HepG2 (cell line): ENCODE measurements at regions not wholly inside any gene's neighbourhood (a gene's known extent, or its start where the extent isn't known, plus 50 kb on each side); places are given as distances from the start of the nearest gene placed in this dataset.

Experiments
- ATRX ChIP-seq: sonication (generic); formaldehyde crosslinking; IDR thresholded peaks from 2 replicates; pipeline ENCODE4 v1.4.0; 2020; ENCODE audit warnings: missing genetic modification reagents, borderline replicate concordance
- BRD4 ChIP-seq: sonication (generic); formaldehyde crosslinking; IDR thresholded peaks from 2 replicates; pipeline ENCODE4 v1.4.0; 2020; ENCODE audit warnings: missing genetic modification reagents
- EED ChIP-seq: sonication (generic); formaldehyde crosslinking; IDR thresholded peaks from 2 replicates; pipeline ENCODE4 v1.5.0; 2020; ENCODE audit warnings: mild to moderate bottlenecking, missing genetic modification reagents
- HMG20A ChIP-seq: IDR thresholded peaks from 2 replicates; pipeline ENCODE4 v1.6.1; 2016; ENCODE audit warnings: borderline replicate concordance
- MAFG ChIP-seq: sonication (generic); formaldehyde crosslinking; IDR thresholded peaks from 2 replicates; pipeline ENCODE4 v1.5.1; 2020; ENCODE audit warnings: mild to moderate bottlenecking, missing genetic modification reagents
- POGZ ChIP-seq: sonication (generic); formaldehyde crosslinking; IDR thresholded peaks from 2 replicates; pipeline ENCODE4 v1.4.0; 2020; ENCODE audit warnings: mild to moderate bottlenecking, missing genetic modification reagents
- SOX6 ChIP-seq, 2 experiments: fragments of 450-650 bp in 1 of 2; sonication (generic) in 1 of 2; formaldehyde crosslinking in 1 of 2; IDR thresholded peaks; 2 replicates each; pipeline versions ENCODE4 v1.4.0 to v1.6.1; 2017 to 2020; ENCODE audit warnings: antibody characterized with exemption in 1 of 2, mild to moderate bottlenecking in 1 of 2, missing genetic modification reagents in 1 of 2
- TBP ChIP-seq: sonication (generic); formaldehyde crosslinking; IDR thresholded peaks from 2 replicates; pipeline ENCODE4 v1.5.0; 2020; ENCODE audit warnings: missing genetic modification reagents
- THAP11 ChIP-seq: IDR thresholded peaks from 2 replicates; pipeline ENCODE4 v1.6.1; 2016; ENCODE audit warnings: missing biosample characterization, missing genetic modification reagents
- ZFX ChIP-seq: sonication (generic); formaldehyde crosslinking; IDR thresholded peaks from 2 replicates; pipeline ENCODE4 v1.4.0; 2020; ENCODE audit warnings: mild to moderate bottlenecking, low read depth, missing genetic modification reagents, moderate library complexity
- ZNF136 ChIP-seq: sonication (generic); formaldehyde crosslinking; IDR thresholded peaks from 2 replicates; pipeline ENCODE4 v1.8.1; 2022; ENCODE audit warnings: low read depth, mild to moderate bottlenecking, moderate library complexity, missing genetic modification reagents
- ZNF432 ChIP-seq: sonication (generic); formaldehyde crosslinking; IDR thresholded peaks from 2 replicates; pipeline ENCODE4 v1.5.0; 2020; ENCODE audit warnings: missing genetic modification reagents, mild to moderate bottlenecking, borderline replicate concordance
- ZNF44 ChIP-seq: sonication (generic); formaldehyde crosslinking; IDR thresholded peaks from 2 replicates; pipeline ENCODE4 v1.5.1; 2020; ENCODE audit warnings: mild to moderate bottlenecking, missing genetic modification reagents
- ZNF546 ChIP-seq: sonication (generic); formaldehyde crosslinking; conservative IDR thresholded peaks from 2 replicates; pipeline ENCODE4 v1.8.1; 2023; ENCODE audit warnings: mild to moderate bottlenecking, missing genetic modification reagents
- TF ChIP-seq, protein P1 (sequence below): sonication (generic); formaldehyde crosslinking; IDR thresholded peaks from 2 replicates; pipeline ENCODE4 v1.4.0; 2020; ENCODE audit warnings: mild to moderate bottlenecking, missing genetic modification reagents

- no peak for TF ChIP-seq ZNF136 (CRISPR knock-in tag)
- no peak for TF ChIP-seq EED (CRISPR knock-in tag)
- TF ChIP-seq MAFG (CRISPR knock-in tag), result no peak
- TF ChIP-seq BRD4 (CRISPR knock-in tag), result peak; percentile 20; the same call in 1 of the 2 replicates
- no peak for TF ChIP-seq SOX6 (IDR thresholded peaks at IDR 0.05)
- no peak for TF ChIP-seq SOX6 (CRISPR knock-in tag; IDR thresholded peaks at IDR 0.05)
- TF ChIP-seq ZNF432 (CRISPR knock-in tag), result no peak
- no peak for TF ChIP-seq ZNF44 (CRISPR knock-in tag)
- peak; percentile 59; the same call in 1 of the 2 replicates for TF ChIP-seq ZFX
- TF ChIP-seq ATRX (CRISPR knock-in tag), result no peak
- no peak for TF ChIP-seq HMG20A
- TF ChIP-seq POGZ (CRISPR knock-in tag), result 0 out of 2 replicates have a peak, but pooled peaks have one; percentile 26
- TF ChIP-seq THAP11 (CRISPR knock-in tag), result no peak
- TF ChIP-seq TBP (CRISPR knock-in tag), result no peak
- TF ChIP-seq, protein P1, sequence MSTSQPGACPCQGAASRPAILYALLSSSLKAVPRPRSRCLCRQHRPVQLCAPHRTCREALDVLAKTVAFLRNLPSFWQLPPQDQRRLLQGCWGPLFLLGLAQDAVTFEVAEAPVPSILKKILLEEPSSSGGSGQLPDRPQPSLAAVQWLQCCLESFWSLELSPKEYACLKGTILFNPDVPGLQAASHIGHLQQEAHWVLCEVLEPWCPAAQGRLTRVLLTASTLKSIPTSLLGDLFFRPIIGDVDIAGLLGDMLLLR (CRISPR knock-in tag), result no peak
- no peak for TF ChIP-seq ZNF546
Measured at GRCh38 chr5:74501674-74502478, 138.7 kb downstream of the ENC1 start (continued).
